HFFc6 (cell line): ENCODE measurements at regions not wholly inside any gene's neighbourhood (a gene's known extent, or its start where the extent isn't known, plus 50 kb on each side); places are given as distances from the start of the nearest gene placed in this dataset.

Experiments
- DNase-seq: peaks from one replicate; pipeline ENCODE4 v3.0.0-alpha.2; 2018
- H3K27ac Mint-ChIP-seq: 2 replicates; pipeline ENCODE4 v1.8.0; 2020; ENCODE audit warnings: mild to moderate bottlenecking, mixed read lengths
- H3K27me3 Mint-ChIP-seq: 2 replicates; pipeline ENCODE4 v1.8.0; 2021; ENCODE audit warnings: mild to moderate bottlenecking, moderate library complexity, mixed read lengths; ENCODE audit not compliant: insufficient read depth
- H3K36me3 Mint-ChIP-seq: 2 replicates; pipeline ENCODE4 v1.8.0; 2021; ENCODE audit warnings: low read depth, mixed read lengths
- H3K4me1 Mint-ChIP-seq: 2 replicates; pipeline ENCODE4 v1.8.0; 2020; ENCODE audit warnings: low read depth, mixed read lengths
- H3K4me3 Mint-ChIP-seq: 2 replicates; pipeline ENCODE4 v1.8.0; 2020; ENCODE audit warnings: mild to moderate bottlenecking, moderate library complexity, mixed read lengths
- H3K9me3 Mint-ChIP-seq: 2 replicates; pipeline ENCODE4 v1.8.0; 2020; ENCODE audit warnings: mild to moderate bottlenecking, mixed read lengths
- CTCF ChIP-seq: fragments of 200-600 bp; sonication (generic); IDR thresholded peaks from 2 replicates; pipeline ENCODE4 v1.5.0; 2021; ENCODE audit warnings: antibody characterized with exemption, mild to moderate bottlenecking

- H3K4me3 Mint-ChIP-seq, result no peak overlapping the region
- H3K27me3 Mint-ChIP-seq, result no peaks in the 10 kb centered on the region
- no peak for TF ChIP-seq CTCF
- H3K9me3 Mint-ChIP-seq, result no peaks in the 10 kb centered on the region
- peaks cover 5% of the 10 kb centered on the region; the same call in 1 of the 2 replicates for H3K4me1 Mint-ChIP-seq
- no peak overlapping the region for H3K27ac Mint-ChIP-seq
- DNase-seq, result no peak
- peaks cover 6% of the 10 kb centered on the region; the same call in 1 of the 2 replicates for H3K36me3 Mint-ChIP-seq
Measured at GRCh38 chr6:130314271-130314670, 51.5 kb upstream of the TMEM200A start.

GRCh38 chr6:130313206-130313605 is 52.6 kb upstream of the TMEM200A start:
- peak; percentile 42 for TF ChIP-seq CTCF
- DNase-seq, result no peak
- Mint-ChIP-seq H3K9me3 (no peaks in the 10 kb centered on the region), H3K27ac (no peak overlapping the region), H3K4me1 (peaks cover 16% of the 10 kb centered on the region), H3K27me3 (no peaks in the 10 kb centered on the region), H3K4me3 (no peak overlapping the region), H3K36me3 (peaks cover 6% of the 10 kb centered on the region; the same call in 1 of the 2 replicates)

- Mint-ChIP-seq H3K27me3 (no peaks in the 10 kb centered on the region), H3K4me1 (peaks cover 43% of the 10 kb centered on the region), H3K4me3 (no peak overlapping the region), H3K27ac (no peak overlapping the region), H3K9me3 (no peaks in the 10 kb centered on the region), H3K36me3 (peaks cover 6% of the 10 kb centered on the region; the same call in 1 of the 2 replicates)
- no peak for TF ChIP-seq CTCF
- no peak for DNase-seq
Measured at GRCh38 chr6:130309028-130309427, 56.8 kb upstream of the TMEM200A start.

- TF ChIP-seq CTCF, result no peak
- DNase-seq, result peak; percentile 75
- Mint-ChIP-seq H3K9me3 (no peaks in the 10 kb centered on the region), H3K27me3 (no peaks in the 10 kb centered on the region), H3K4me3 (no peak overlapping the region), H3K36me3 (peaks cover 6% of the 10 kb centered on the region; the same call in 1 of the 2 replicates), H3K4me1 (peaks cover 54% of the 10 kb centered on the region), H3K27ac (peak overlapping the region; percentile 43; the same call in 1 of the 2 replicates)
Measured at GRCh38 chr6:130307752-130308361, 58.0 kb upstream of the TMEM200A start.

GRCh38 chr6:130306377-130306776 is 59.4 kb upstream of the TMEM200A start:
- no peaks in the 10 kb centered on the region for H3K27me3 Mint-ChIP-seq
- H3K27ac Mint-ChIP-seq, result no peak overlapping the region
- TF ChIP-seq CTCF, result no peak
- H3K4me3 Mint-ChIP-seq, result no peak overlapping the region
- H3K36me3 Mint-ChIP-seq, result peaks cover 13% of the 10 kb centered on the region
- H3K9me3 Mint-ChIP-seq, result no peaks in the 10 kb centered on the region
- no peak for DNase-seq
- H3K4me1 Mint-ChIP-seq, result peaks cover 69% of the 10 kb centered on the region
